BE2C (cell line): ENCODE measurements at regions not wholly inside any gene's neighbourhood (a gene's known extent, or its start where the extent isn't known, plus 50 kb on each side); places are given as distances from the start of the nearest gene placed in this dataset.

Experiments used
- DNase-seq: peaks from one replicate; pipeline ENCODE4 v3.0.0-alpha.2; 2020
- H3K27me3 ChIP-seq: fragments of 250-450 bp; sonication (Bioruptor Pico); 2 replicates; pipeline ENCODE4 v1.5.1; 2020; ENCODE audit warnings: mild to moderate bottlenecking
- H3K36me3 ChIP-seq: fragments of 250-450 bp; sonication (Bioruptor Pico); 2 replicates; pipeline ENCODE4 v1.5.1; 2020; ENCODE audit warnings: mild to moderate bottlenecking
- H3K4me1 ChIP-seq: fragments of 250-450 bp; sonication (Bioruptor Pico); 2 replicates; pipeline ENCODE4 v1.5.1; 2020
- H3K4me3 ChIP-seq: 2 replicates; pipeline ENCODE4 v1.5.1; 2011; ENCODE audit warnings: low read depth, low read length
- H3K9me3 ChIP-seq: fragments of 250-450 bp; sonication (Bioruptor Pico); 2 replicates; pipeline ENCODE4 v1.5.1; 2020
- CTCF ChIP-seq: IDR thresholded peaks from 2 replicates; pipeline ENCODE4 v1.5.1; 2012; ENCODE audit warnings: mild to moderate bottlenecking, low read depth, low read length

GRCh38 chr11:25408146-25408545, 911.3 kb downstream of the LUZP2 start:
- Histone ChIP-seq H3K4me1 (no peaks in the 10 kb centered on the region), H3K27me3 (no peaks in the 10 kb centered on the region), H3K4me3 (no peak overlapping the region), H3K36me3 (no peaks in the 10 kb centered on the region), H3K9me3 (no peaks in the 10 kb centered on the region)
- TF ChIP-seq CTCF, result no peak
- DNase-seq, result no peak

GRCh38 chr11:25415793-25416192, 916.1 kb upstream of the ANO3 start:
- H3K9me3 ChIP-seq, result no peaks in the 10 kb centered on the region
- no peaks in the 10 kb centered on the region for H3K4me1 ChIP-seq
- H3K4me3 ChIP-seq, result no peak overlapping the region
- no peaks in the 10 kb centered on the region for H3K27me3 ChIP-seq
- no peak for DNase-seq
- TF ChIP-seq CTCF, result no peak
- H3K36me3 ChIP-seq, result no peaks in the 10 kb centered on the region

GRCh38 chr11:25423436-25424199, 908.3 kb upstream of the ANO3 start:
- H3K4me3 ChIP-seq, result no peak overlapping the region
- no peaks in the 10 kb centered on the region for H3K4me1 ChIP-seq
- no peak for TF ChIP-seq CTCF
- no peak for DNase-seq
- no peaks in the 10 kb centered on the region for H3K36me3 ChIP-seq
- no peaks in the 10 kb centered on the region for H3K27me3 ChIP-seq
- no peaks in the 10 kb centered on the region for H3K9me3 ChIP-seq

GRCh38 chr11:25432376-25432775, 899.6 kb upstream of the ANO3 start:
- no peak for DNase-seq
- Histone ChIP-seq H3K4me1 (no peaks in the 10 kb centered on the region), H3K4me3 (no peak overlapping the region), H3K9me3 (no peaks in the 10 kb centered on the region), H3K27me3 (no peaks in the 10 kb centered on the region), H3K36me3 (no peaks in the 10 kb centered on the region)
- no peak for TF ChIP-seq CTCF

- TF ChIP-seq CTCF, result no peak
- no peaks in the 10 kb centered on the region for H3K36me3 ChIP-seq
- no peaks in the 10 kb centered on the region for H3K27me3 ChIP-seq
- no peaks in the 10 kb centered on the region for H3K4me1 ChIP-seq
- DNase-seq, result no peak
- H3K9me3 ChIP-seq, result no peaks in the 10 kb centered on the region
- no peak overlapping the region for H3K4me3 ChIP-seq
Measured at GRCh38 chr11:25435197-25435596, 896.7 kb upstream of the ANO3 start.

GRCh38 chr11:25436326-25436725, 895.6 kb upstream of the ANO3 start:
- Histone ChIP-seq H3K36me3 (no peaks in the 10 kb centered on the region), H3K27me3 (no peaks in the 10 kb centered on the region), H3K9me3 (no peaks in the 10 kb centered on the region), H3K4me3 (no peak overlapping the region), H3K4me1 (no peaks in the 10 kb centered on the region)
- DNase-seq, result no peak
- no peak for TF ChIP-seq CTCF
